GM12878 (cell line): ENCODE measurements at regions not wholly inside any gene's neighbourhood (a gene's known extent, or its start where the extent isn't known, plus 50 kb on each side); places are given as distances from the start of the nearest gene placed in this dataset.

Source experiments
- ATAC-seq: fragments of 200-7000 bp; cut with Tn5 transposase; 3 replicates; pipeline ENCODE4 v1.9.1; 2020; ENCODE audit warnings: mild to moderate bottlenecking, moderate library complexity
- BruUV-seq: library from RNA; stranded (reverse); fragments of 400-500 nt; replicated peaks from 2 replicates; lab custom pipeline; 2021; lab: Mats Ljungman, UMichigan
- CTCF ChIA-PET: fragments of 300-600 bp; sonication (Branson Sonifier 250); formaldehyde crosslinking; extraction: SDS; loops from one replicate; lab custom pipeline; 2021; ENCODE audit warnings: inconsistent platforms; lab: Yijun Ruan, JAX
- POLR2A ChIA-PET: fragments of 350-600 bp; formaldehyde crosslinking; extraction: SDS; loops from one replicate; lab custom pipeline; 2021; ENCODE audit warnings: inconsistent platforms; lab: Charles Lee
- RAD21 ChIA-PET: fragments of 300-600 bp; sonication (Branson Sonifier 250); formaldehyde crosslinking; loops from one replicate; lab custom pipeline; 2023; ENCODE audit warnings: antibody characterized with exemption; ENCODE audit not compliant: unreplicated experiment; lab: Charles Lee
- SMC1A ChIA-PET: fragments of 300-600 bp; sonication (Branson Sonifier 250); formaldehyde crosslinking; loops from one replicate; lab custom pipeline; 2023; ENCODE audit not compliant: unreplicated experiment, uncharacterized antibody; lab: Charles Lee
- DNase-seq: peaks from one replicate; pipeline ENCODE4 v3.0.0-alpha.2; 2011; ENCODE audit warnings: low read depth, low spot score
- FAIRE-seq: peaks from 3 replicates; lab custom pipeline; 2011; peaks lifted over from hg19 to GRCh38; lab: Jason Lieb, UNC
- H2AFZ ChIP-seq: 2 replicates; pipeline ENCODE4 v1.6.0; 2011; ENCODE audit warnings: low read depth, low read length, control low read depth; ENCODE audit not compliant: control insufficient read depth
- H3K27ac ChIP-seq: 2 replicates; pipeline ENCODE4 v1.5.1; 2011; ENCODE audit warnings: control low read depth; ENCODE audit not compliant: control insufficient read depth, insufficient read depth
- H3K27me3 ChIP-seq, 2 experiments: replicated peaks in 1 of 2; 2 replicates each; pipeline versions ENCODE4 v1.6.0 to v1.6.1; 2011; ENCODE audit warnings: low read length in 1 of 2; ENCODE audit not compliant: control insufficient read depth in 2 of 2, insufficient read depth in 2 of 2
- H3K36me3 ChIP-seq, 2 experiments: 2 replicates each; pipeline ENCODE4 v1.5.1; 2011; ENCODE audit warnings: low read length in 1 of 2; ENCODE audit not compliant: control insufficient read depth in 2 of 2, insufficient read depth in 2 of 2
- H3K4me1 ChIP-seq: 2 replicates; pipeline ENCODE4 v1.6.1; 2011; ENCODE audit warnings: mild to moderate bottlenecking, low read length, moderate library complexity, mixed read lengths; ENCODE audit not compliant: control insufficient read depth, insufficient read depth
- H3K4me2 ChIP-seq: 2 replicates; pipeline ENCODE4 v1.6.0; 2011; ENCODE audit warnings: control low read depth; ENCODE audit not compliant: control insufficient read depth, insufficient read depth
- H3K4me3 ChIP-seq: fragments of 200-600 bp; sonication (generic); 2 replicates; pipeline ENCODE4 v1.5.1; 2016
- H3K79me2 ChIP-seq: 2 replicates; pipeline ENCODE4 v1.6.0; 2011; ENCODE audit warnings: low read length; ENCODE audit not compliant: control insufficient read depth, insufficient read depth
- H3K9ac ChIP-seq: 2 replicates; pipeline ENCODE4 v1.8.0; 2011; ENCODE audit warnings: low read length, control low read depth, mixed read lengths; ENCODE audit not compliant: control insufficient read depth, insufficient read depth
- H3K9me3 ChIP-seq: replicated peaks from 3 replicates; pipeline ENCODE4 v1.5.1; 2011; ENCODE audit warnings: mild to moderate bottlenecking, low read length; ENCODE audit not compliant: control insufficient read depth, insufficient read depth
- H4K20me1 ChIP-seq: 2 replicates; pipeline ENCODE4 v1.6.0; 2011; ENCODE audit not compliant: control insufficient read depth, insufficient read depth
- BHLHE40 ChIP-seq, 2 experiments: fragments of 450-650 bp in 1 of 2; IDR thresholded peaks; 2 replicates each; pipeline ENCODE4 v1.6.1; 2011 to 2017; ENCODE audit warnings: low read depth in 2 of 2, borderline replicate concordance in 1 of 2, improper control_type of control experiment in 1 of 2, low read length in 1 of 2, mild to moderate bottlenecking in 1 of 2
- MTA2 ChIP-seq: fragments of 450-650 bp; IDR thresholded peaks from 2 replicates; pipeline ENCODE4 v1.6.1; 2016; ENCODE audit warnings: low read depth, mild to moderate bottlenecking, moderate library complexity
- RAD21 ChIP-seq: IDR thresholded peaks from 2 replicates; pipeline ENCODE4 v1.6.1; 2011; ENCODE audit warnings: mild to moderate bottlenecking, low read depth, low read length, moderate library complexity; ENCODE audit not compliant: insufficient read depth
- SMC3 ChIP-seq: IDR thresholded peaks from 2 replicates; pipeline ENCODE4 v1.6.1; 2011; ENCODE audit warnings: low read length, improper control_type of control experiment, borderline replicate concordance
- SPI1 ChIP-seq: IDR thresholded peaks from 2 replicates; pipeline ENCODE4 v1.6.1; 2011; ENCODE audit warnings: low read depth, mild to moderate bottlenecking, low read length, moderate library complexity, borderline replicate concordance; ENCODE audit not compliant: insufficient read depth
- STAT3 ChIP-seq: IDR thresholded peaks from 2 replicates; pipeline ENCODE4 v1.6.1; 2011; ENCODE audit warnings: low read depth, low read length, improper control_type of control experiment
- TCF12 ChIP-seq: IDR thresholded peaks from 2 replicates; pipeline ENCODE4 v1.6.1; 2011; ENCODE audit warnings: low read depth, mild to moderate bottlenecking, low read length
- WGBS: methylation state at CpG from one replicate; pipeline ENCODE4 v1.1.6; 2016; ENCODE audit warnings: low lambda C conversion rate; ENCODE audit not compliant: insufficient replicate concordance, insufficient coverage; ENCODE audit errors: missing lambda C conversion rate; 5-methylcytosine and 5-hydroxymethylcytosine counted together
- in situ Hi-C: fragments of 300-500 bp; cut with MboI; formaldehyde crosslinking; loops from 9 replicates; pipeline ENCODE4 v1.14.3; 2018; ENCODE audit warnings: mixed read lengths
- intact Hi-C: fragments of 100-400 bp; cut with micrococcal nuclease; formaldehyde crosslinking; loops from one replicate; pipeline ENCODE4 v1.14.2; 2022; ENCODE audit not compliant: unreplicated experiment
- TF ChIP-seq, protein P1 (sequence below), 3 experiments: IDR thresholded peaks in 2 of 3; conservative IDR thresholded peaks in 1 of 3; 2 replicates each; pipeline ENCODE4 v1.5.1; 2011; ENCODE audit warnings: low read depth in 3 of 3, low read length in 3 of 3, mild to moderate bottlenecking in 3 of 3, control low read depth in 2 of 3, moderate library complexity in 2 of 3, inconsistent platforms in 1 of 3, mixed read lengths in 1 of 3; ENCODE audit not compliant: control insufficient read depth in 2 of 3, insufficient read depth in 1 of 3; ENCODE audit errors: extremely low read depth in 1 of 3

GRCh38 chr10:113993489-113993991, 50.1 kb upstream of the ADRB1 start:
- intact Hi-C loops: no loop called here
- ChIA-PET POLR2A (no interaction called here), SMC1A (interaction anchor here (0.6 to 3.7 kb wide), 5 partner anchors 11 to 1432 kb away, joined by 3 to 15 read pairs (median 3); no protein-coding TSS in a partner anchor), CTCF (interaction anchor here (0.6 to 2.5 kb wide), 3 partner anchors 9 to 194 kb away, joined by 3 to 7 read pairs (median 3); no protein-coding TSS in a partner anchor), RAD21 (interaction anchor here (1.5 kb wide), 1 partner anchor 194 kb away, joined by 3 read pairs; no protein-coding TSS in a partner anchor)
- H2AFZ ChIP-seq: no peak overlapping the region
- no peak overlapping the region for H3K4me2 ChIP-seq
- H3K36me3 ChIP-seq: no peaks in the 10 kb centered on the region
- ATAC-seq (no peak; the same call in 2 of the 3 replicates), FAIRE-seq (peak; percentile 38), DNase-seq (no peak)
- peaks cover 0 to 1% of the 10 kb centered on the region in 2 experiments; a peak in 2 of 4 replicates for H3K27me3 ChIP-seq
- H3K79me2 ChIP-seq: no peaks in the 10 kb centered on the region
- WGBS: 33% methylated on average over 3 of the region's 3 CpGs
- no peak overlapping the region for H3K27ac ChIP-seq
- no peaks in the 10 kb centered on the region for H4K20me1 ChIP-seq
- in situ Hi-C loops: no loop called here
- no peaks in the 10 kb centered on the region for H3K9me3 ChIP-seq
- no peak overlapping the region for H3K9ac ChIP-seq
- H3K4me1 ChIP-seq: peaks cover 8% of the 10 kb centered on the region
- no peak overlapping the region for H3K4me3 ChIP-seq
- no TSS peak for BruUV-seq
- TF ChIP-seq MTA2 (no peak), SPI1 (0 out of 2 replicates have a peak, but pooled peaks have one; percentile 11), RAD21 (0 out of 2 replicates have a peak, but pooled peaks have one; percentile 19), TCF12 (no peak), STAT3 (no peak), BHLHE40 (IDR thresholded peaks at IDR 0.05; ENCODE audit: borderline replicate concordance in 1 of 2, low read depth in 2 of 2, low read length in 1 of 2) (no peak), SMC3 (peak; percentile 12; the same call in 1 of the 2 replicates)
- TF ChIP-seq, protein P1, sequence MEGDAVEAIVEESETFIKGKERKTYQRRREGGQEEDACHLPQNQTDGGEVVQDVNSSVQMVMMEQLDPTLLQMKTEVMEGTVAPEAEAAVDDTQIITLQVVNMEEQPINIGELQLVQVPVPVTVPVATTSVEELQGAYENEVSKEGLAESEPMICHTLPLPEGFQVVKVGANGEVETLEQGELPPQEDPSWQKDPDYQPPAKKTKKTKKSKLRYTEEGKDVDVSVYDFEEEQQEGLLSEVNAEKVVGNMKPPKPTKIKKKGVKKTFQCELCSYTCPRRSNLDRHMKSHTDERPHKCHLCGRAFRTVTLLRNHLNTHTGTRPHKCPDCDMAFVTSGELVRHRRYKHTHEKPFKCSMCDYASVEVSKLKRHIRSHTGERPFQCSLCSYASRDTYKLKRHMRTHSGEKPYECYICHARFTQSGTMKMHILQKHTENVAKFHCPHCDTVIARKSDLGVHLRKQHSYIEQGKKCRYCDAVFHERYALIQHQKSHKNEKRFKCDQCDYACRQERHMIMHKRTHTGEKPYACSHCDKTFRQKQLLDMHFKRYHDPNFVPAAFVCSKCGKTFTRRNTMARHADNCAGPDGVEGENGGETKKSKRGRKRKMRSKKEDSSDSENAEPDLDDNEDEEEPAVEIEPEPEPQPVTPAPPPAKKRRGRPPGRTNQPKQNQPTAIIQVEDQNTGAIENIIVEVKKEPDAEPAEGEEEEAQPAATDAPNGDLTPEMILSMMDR (IDR thresholded peaks at IDR 0.05 in 2 of 3, conservative IDR thresholded peaks at IDR 0.05 in 1 of 3; ENCODE audit: control insufficient read depth in 2 of 3, extremely low read depth in 1 of 3, insufficient read depth in 1 of 3, low read depth in 3 of 3, low read length in 3 of 3): 0 out of 6 replicates have a peak, but pooled peaks of 1 of the 3 experiments have one; percentile 13
